ENCODE measurements at regions not wholly inside any gene's neighbourhood (a gene's known extent, or its start where the extent isn't known, plus 50 kb on each side); places are given as distances from the start of the nearest gene placed in this dataset.
"Not testable (repeated sequence)": the region's sequence is repeated elsewhere in the genome, so short reads cannot be mapped to it uniquely, and the experiment has no call there.

- Mint-ChIP-seq H3K27ac (no peak overlapping the region), H3K27me3 (no peaks in the 10 kb centered on the region), H3K4me1 (no peaks in the 10 kb centered on the region), H3K9me3 (peaks cover 0 to 18% of the 10 kb centered on the region in 2 donors), H3K4me3 (no peak overlapping the region)
- ATAC-seq (no peak), DNase-seq (no peak)
Measured at GRCh38 chr12:74595696-74596095, 58.1 kb downstream of the ATXN7L3B start.

GRCh38 chr12:74598819-74599218 lies 61.2 kb downstream of the ATXN7L3B start:
- no peak for ATAC-seq
- Mint-ChIP-seq H3K27me3 (peaks cover 7% of the 10 kb centered on the region), H3K9me3 (peaks cover 4 to 26% of the 10 kb centered on the region in 2 donors), H3K27ac (no peak overlapping the region), H3K4me1 (no peaks in the 10 kb centered on the region), H3K4me3 (no peak overlapping the region)
- no peak for DNase-seq

GRCh38 chr12:74599932-74600331 lies 62.3 kb downstream of the ATXN7L3B start:
- ATAC-seq (no peak), DNase-seq (no peak)
- Mint-ChIP-seq H3K27ac (no peak overlapping the region), H3K9me3 (peaks cover 4 to 26% of the 10 kb centered on the region in 2 donors), H3K27me3 (peaks cover 7% of the 10 kb centered on the region), H3K4me1 (no peaks in the 10 kb centered on the region), H3K4me3 (no peak overlapping the region)

GRCh38 chr12:74600817-74601216 lies 63.2 kb downstream of the ATXN7L3B start:
- not testable (repeated sequence) for ATAC-seq, H3K4me1 Mint-ChIP-seq, H3K27me3 Mint-ChIP-seq, H3K27ac Mint-ChIP-seq, H3K4me3 Mint-ChIP-seq, DNase-seq
- peaks cover 4 to 26% of the 10 kb centered on the region in 2 donors for H3K9me3 Mint-ChIP-seq

GRCh38 chr12:74602881-74603672 lies 65.4 kb downstream of the ATXN7L3B start:
- Mint-ChIP-seq H3K27ac (no peak overlapping the region), H3K27me3 (peaks cover 7% of the 10 kb centered on the region), H3K4me1 (no peaks in the 10 kb centered on the region), H3K9me3 (peaks cover 4 to 26% of the 10 kb centered on the region in 2 donors), H3K4me3 (no peak overlapping the region)
- no peak for DNase-seq
- ATAC-seq: no peak

- Mint-ChIP-seq H3K4me1 (no peaks in the 10 kb centered on the region), H3K9me3 (no peaks in the 10 kb centered on the region), H3K4me3 (no peak overlapping the region), H3K27ac (no peak overlapping the region), H3K27me3 (peaks cover 6% of the 10 kb centered on the region)
- ATAC-seq (no peak), DNase-seq (no peak)
Measured at GRCh38 chr12:74608231-74608775, 70.7 kb downstream of the ATXN7L3B start.

- no peak for DNase-seq
- Mint-ChIP-seq H3K4me3 (no peak overlapping the region), H3K27ac (no peak overlapping the region), H3K27me3 (no peaks in the 10 kb centered on the region), H3K4me1 (no peaks in the 10 kb centered on the region), H3K9me3 (no peaks in the 10 kb centered on the region)
- no peak for ATAC-seq
Measured at GRCh38 chr12:74610711-74611110, 73.1 kb downstream of the ATXN7L3B start.

GRCh38 chr12:74614426-74614825 lies 76.8 kb downstream of the ATXN7L3B start:
- DNase-seq (no peak), ATAC-seq (no peak)
- Mint-ChIP-seq H3K4me1 (no peaks in the 10 kb centered on the region), H3K9me3 (no peaks in the 10 kb centered on the region), H3K27me3 (no peaks in the 10 kb centered on the region), H3K4me3 (no peak overlapping the region), H3K27ac (no peak overlapping the region)

- H3K9me3 Mint-ChIP-seq: no peaks in the 10 kb centered on the region
- DNase-seq (no peak), ATAC-seq (no peak)
- no peak overlapping the region for H3K27ac Mint-ChIP-seq
- no peaks in the 10 kb centered on the region for H3K4me1 Mint-ChIP-seq
- no peaks in the 10 kb centered on the region for H3K27me3 Mint-ChIP-seq
- no peak overlapping the region for H3K4me3 Mint-ChIP-seq
Measured at GRCh38 chr12:74619084-74619483, 81.4 kb downstream of the ATXN7L3B start.

- ATAC-seq (no peak), DNase-seq (no peak)
- no peak overlapping the region for H3K27ac Mint-ChIP-seq
- no peak overlapping the region for H3K4me3 Mint-ChIP-seq
- H3K9me3 Mint-ChIP-seq: no peaks in the 10 kb centered on the region
- H3K4me1 Mint-ChIP-seq: no peaks in the 10 kb centered on the region
- H3K27me3 Mint-ChIP-seq: no peaks in the 10 kb centered on the region
Measured at GRCh38 chr12:74619884-74620283, 82.2 kb downstream of the ATXN7L3B start.

- H3K9me3 Mint-ChIP-seq: no peaks in the 10 kb centered on the region
- no peak overlapping the region for H3K4me3 Mint-ChIP-seq
- no peak for ATAC-seq
- H3K27ac Mint-ChIP-seq: no peak overlapping the region
- H3K4me1 Mint-ChIP-seq: no peaks in the 10 kb centered on the region
- no peak for DNase-seq
- H3K27me3 Mint-ChIP-seq: no peaks in the 10 kb centered on the region
Measured at GRCh38 chr12:74620921-74621320, 83.3 kb downstream of the ATXN7L3B start.

- ATAC-seq: no peak
- DNase-seq: no peak
- H3K9me3 Mint-ChIP-seq: peaks cover 0 to 6% of the 10 kb centered on the region in 2 donors
- H3K4me1 Mint-ChIP-seq: no peaks in the 10 kb centered on the region
- no peaks in the 10 kb centered on the region for H3K27me3 Mint-ChIP-seq
- H3K27ac Mint-ChIP-seq: no peak overlapping the region
- H3K4me3 Mint-ChIP-seq: no peak overlapping the region
Measured at GRCh38 chr12:74624201-74624600, 86.6 kb downstream of the ATXN7L3B start.

- Mint-ChIP-seq H3K4me3 (no peak overlapping the region), H3K4me1 (no peaks in the 10 kb centered on the region), H3K27me3 (no peaks in the 10 kb centered on the region), H3K27ac (no peak overlapping the region), H3K9me3 (peaks cover 0 to 18% of the 10 kb centered on the region in 2 donors)
- no peak for ATAC-seq
- no peak for DNase-seq
Measured at GRCh38 chr12:74626397-74626796, 88.8 kb downstream of the ATXN7L3B start.

GRCh38 chr12:74641262-74641661 lies 103.6 kb downstream of the ATXN7L3B start:
- H3K27ac Mint-ChIP-seq: no peak overlapping the region

GRCh38 chr12:74641694-74642093 lies 104.1 kb downstream of the ATXN7L3B start:
- DNase-seq: no peak
- H3K4me3 Mint-ChIP-seq: no peak overlapping the region
- H3K9me3 Mint-ChIP-seq: peaks cover 0 to 4% of the 10 kb centered on the region in 2 donors
- ATAC-seq: no peak
- no peaks in the 10 kb centered on the region for H3K4me1 Mint-ChIP-seq
- H3K27ac Mint-ChIP-seq: no peak overlapping the region
- H3K27me3 Mint-ChIP-seq: no peaks in the 10 kb centered on the region

More at GRCh38 chr12:74641262-74641661, 103.6 kb downstream of the ATXN7L3B start:
- no peak for DNase-seq
- Mint-ChIP-seq H3K27me3 (no peaks in the 10 kb centered on the region), H3K4me3 (no peak overlapping the region), H3K4me1 (no peaks in the 10 kb centered on the region), H3K9me3 (peaks cover 0 to 4% of the 10 kb centered on the region in 2 donors)
- ATAC-seq: no peak

- Mint-ChIP-seq H3K27me3 (no peaks in the 10 kb centered on the region), H3K4me3 (no peak overlapping the region), H3K4me1 (no peaks in the 10 kb centered on the region), H3K9me3 (peaks cover 0 to 4% of the 10 kb centered on the region in 2 donors), H3K27ac (no peak overlapping the region)
- no peak for ATAC-seq
- no peak for DNase-seq
Measured at GRCh38 chr12:74644681-74645080, 107.0 kb downstream of the ATXN7L3B start.
